Thyroid gland (tissue), 4 donors: ENCODE measurements at regions not wholly inside any gene's neighbourhood (a gene's known extent, or its start where the extent isn't known, plus 50 kb on each side); places are given as distances from the start of the nearest gene placed in this dataset.

ENCODE experiments used
- POLR2A ChIP-seq, 2 donors: fragments of 450-650 bp; IDR thresholded peaks; one replicate each; pipeline ENCODE4 v1.6.1; 2017; ENCODE audit warnings: antibody characterized with exemption in 2 of 2, mild to moderate bottlenecking in 2 of 2, moderate library complexity in 1 of 2
- TF ChIP-seq, protein P1 (sequence below), 6 experiments: fragments of 200-600 bp in 3 of 6; fragments of 450-650 bp in 3 of 6; sonication (generic) in 3 of 6; IDR thresholded peaks; one replicate each; pipeline ENCODE4 v1.5.1; 2016 to 2019; ENCODE audit warnings: antibody characterized with exemption in 6 of 6, mild to moderate bottlenecking in 2 of 6, inconsistent platforms in 1 of 6, moderate library complexity in 1 of 6

GRCh38 chr2:21230140-21230539 is 106.4 kb downstream of the TDRD15 start:
- TF ChIP-seq, protein P1, sequence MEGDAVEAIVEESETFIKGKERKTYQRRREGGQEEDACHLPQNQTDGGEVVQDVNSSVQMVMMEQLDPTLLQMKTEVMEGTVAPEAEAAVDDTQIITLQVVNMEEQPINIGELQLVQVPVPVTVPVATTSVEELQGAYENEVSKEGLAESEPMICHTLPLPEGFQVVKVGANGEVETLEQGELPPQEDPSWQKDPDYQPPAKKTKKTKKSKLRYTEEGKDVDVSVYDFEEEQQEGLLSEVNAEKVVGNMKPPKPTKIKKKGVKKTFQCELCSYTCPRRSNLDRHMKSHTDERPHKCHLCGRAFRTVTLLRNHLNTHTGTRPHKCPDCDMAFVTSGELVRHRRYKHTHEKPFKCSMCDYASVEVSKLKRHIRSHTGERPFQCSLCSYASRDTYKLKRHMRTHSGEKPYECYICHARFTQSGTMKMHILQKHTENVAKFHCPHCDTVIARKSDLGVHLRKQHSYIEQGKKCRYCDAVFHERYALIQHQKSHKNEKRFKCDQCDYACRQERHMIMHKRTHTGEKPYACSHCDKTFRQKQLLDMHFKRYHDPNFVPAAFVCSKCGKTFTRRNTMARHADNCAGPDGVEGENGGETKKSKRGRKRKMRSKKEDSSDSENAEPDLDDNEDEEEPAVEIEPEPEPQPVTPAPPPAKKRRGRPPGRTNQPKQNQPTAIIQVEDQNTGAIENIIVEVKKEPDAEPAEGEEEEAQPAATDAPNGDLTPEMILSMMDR (IDR thresholded peaks at IDR 0.05), result no peak
- TF ChIP-seq POLR2A (IDR thresholded peaks at IDR 0.05), result no peak
